ENCODE measurements at regions not wholly inside any gene's neighbourhood (a gene's known extent, or its start where the extent isn't known, plus 50 kb on each side); places are given as distances from the start of the nearest gene placed in this dataset.

DNA sequence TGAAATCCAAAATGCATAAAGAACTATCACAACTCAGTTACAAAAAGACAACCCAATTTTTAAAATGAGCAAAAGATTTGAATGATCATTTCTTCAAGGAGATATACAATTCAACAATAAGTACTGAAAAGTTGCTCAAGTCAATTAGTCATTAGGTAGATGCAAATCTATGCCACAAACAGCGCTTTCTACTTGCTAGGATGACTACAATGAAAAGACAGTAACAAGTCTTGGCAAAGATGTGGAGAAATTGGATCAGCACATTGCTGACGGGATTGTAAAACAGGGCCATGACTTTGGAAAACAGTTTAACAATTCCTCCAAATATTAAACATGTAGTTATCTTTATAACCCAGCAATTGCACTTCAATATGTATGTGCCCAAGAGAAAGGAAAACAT, 166.3 kb upstream of the MC4R start:
- Mint-ChIP-seq H3K4me1 (ENCODE audit: low read depth, unreplicated experiment) (no peaks in the 10 kb centered on the region), H3K36me3 (ENCODE audit: insufficient read depth, unreplicated experiment) (no peaks in the 10 kb centered on the region), H3K27me3 (ENCODE audit: insufficient read depth, unreplicated experiment) (peaks cover 5% of the 10 kb centered on the region), H3K27ac (ENCODE audit: unreplicated experiment) (no peak overlapping the region), H3K9me3 (ENCODE audit: unreplicated experiment) (no peaks in the 10 kb centered on the region), H3K4me3 (ENCODE audit: unreplicated experiment) (no peak overlapping the region)
- H3K4me1 ChIP-seq, result no peaks in the 10 kb centered on the region
- ChIA-PET POLR2A (no interaction called here), CTCF (no interaction called here)
- intact Hi-C loops (cut with micrococcal nuclease; ENCODE audit: unreplicated experiment), result no loop called here
- no peak for DNase-seq
- H3K4me3 ChIP-seq (ENCODE audit: low read depth, low read length), result no peak overlapping the region
- no peak for TF ChIP-seq CTCF (IDR thresholded peaks at IDR 0.05; ENCODE audit: insufficient read depth in 1 of 2, low read depth in 1 of 2, low read length in 1 of 2, severe bottlenecking in 1 of 2, unreplicated experiment in 1 of 2)
- no TSS peak for BruUV-seq (replicated peaks)
- H3K36me3 ChIP-seq (ENCODE audit: control insufficient read depth, insufficient read depth, low read length), result no peaks in the 10 kb centered on the region
- H3K27me3 ChIP-seq (replicated peaks; ENCODE audit: control insufficient read depth, insufficient read depth, low read length), result no peaks in the 10 kb centered on the region
- H3K9me3 ChIP-seq, result no peaks in the 10 kb centered on the region

GRCh38 chr18:60541661-60542060, 169.1 kb upstream of the MC4R start:
- Mint-ChIP-seq H3K36me3 (ENCODE audit: insufficient read depth, unreplicated experiment) (no peaks in the 10 kb centered on the region), H3K4me3 (ENCODE audit: unreplicated experiment) (no peak overlapping the region), H3K27me3 (ENCODE audit: insufficient read depth, unreplicated experiment) (peaks cover 5% of the 10 kb centered on the region), H3K9me3 (ENCODE audit: unreplicated experiment) (no peaks in the 10 kb centered on the region), H3K27ac (ENCODE audit: unreplicated experiment) (no peak overlapping the region), H3K4me1 (ENCODE audit: low read depth, unreplicated experiment) (no peaks in the 10 kb centered on the region)
- no peak overlapping the region for H3K4me3 ChIP-seq (ENCODE audit: low read depth, low read length)
- TF ChIP-seq CTCF (IDR thresholded peaks at IDR 0.05; ENCODE audit: insufficient read depth in 1 of 2, low read depth in 1 of 2, low read length in 1 of 2, severe bottlenecking in 1 of 2, unreplicated experiment in 1 of 2), result no peak
- ChIA-PET POLR2A (no interaction called here), CTCF (no interaction called here)
- H3K4me1 ChIP-seq, result no peaks in the 10 kb centered on the region
- no peaks in the 10 kb centered on the region for H3K9me3 ChIP-seq
- no TSS peak for BruUV-seq (replicated peaks)
- H3K27me3 ChIP-seq (replicated peaks; ENCODE audit: control insufficient read depth, insufficient read depth, low read length), result no peaks in the 10 kb centered on the region
- intact Hi-C loops (cut with micrococcal nuclease; ENCODE audit: unreplicated experiment), result no loop called here
- no peak for DNase-seq
- no peaks in the 10 kb centered on the region for H3K36me3 ChIP-seq (ENCODE audit: control insufficient read depth, insufficient read depth, low read length)

DNA sequence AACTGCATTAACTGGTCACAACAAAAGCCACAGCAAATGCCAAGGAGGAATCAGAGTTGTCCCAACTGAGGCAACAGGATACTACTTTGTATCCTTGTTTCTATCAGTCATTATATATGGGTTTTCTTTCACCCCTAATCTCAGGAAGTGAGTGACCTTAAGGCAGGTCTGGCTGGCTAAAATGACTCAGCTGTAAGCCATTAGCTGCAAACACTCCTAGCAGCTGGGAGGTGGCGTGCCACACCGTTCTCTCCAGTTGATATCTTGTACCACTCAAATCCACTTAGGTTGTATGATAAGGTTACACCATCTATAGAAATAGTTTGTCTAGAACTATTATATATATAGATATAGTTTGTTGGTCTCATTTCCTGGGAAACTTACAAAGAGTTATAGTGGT, 171.1 kb upstream of the MC4R start:
- no peaks in the 10 kb centered on the region for H3K9me3 Mint-ChIP-seq (ENCODE audit: unreplicated experiment)
- H3K27me3 Mint-ChIP-seq (ENCODE audit: insufficient read depth, unreplicated experiment), result peaks cover 3% of the 10 kb centered on the region
- no peaks in the 10 kb centered on the region for H3K27me3 ChIP-seq (replicated peaks; ENCODE audit: control insufficient read depth, insufficient read depth, low read length)
- no peaks in the 10 kb centered on the region for H3K36me3 Mint-ChIP-seq (ENCODE audit: insufficient read depth, unreplicated experiment)
- H3K4me1 Mint-ChIP-seq (ENCODE audit: low read depth, unreplicated experiment), result no peaks in the 10 kb centered on the region
- CTCF ChIA-PET, result no interaction called here
- BruUV-seq (replicated peaks), result no TSS peak
- H3K27ac Mint-ChIP-seq (ENCODE audit: unreplicated experiment), result no peak overlapping the region
- no peak for DNase-seq
- POLR2A ChIA-PET, result no interaction called here
- no peak for TF ChIP-seq CTCF (IDR thresholded peaks at IDR 0.05; ENCODE audit: insufficient read depth in 1 of 2, low read depth in 1 of 2, low read length in 1 of 2, severe bottlenecking in 1 of 2, unreplicated experiment in 1 of 2)
- no peaks in the 10 kb centered on the region for H3K36me3 ChIP-seq (ENCODE audit: control insufficient read depth, insufficient read depth, low read length)
- H3K9me3 ChIP-seq, result no peaks in the 10 kb centered on the region
- H3K4me3 Mint-ChIP-seq (ENCODE audit: unreplicated experiment), result no peak overlapping the region
- H3K4me3 ChIP-seq (ENCODE audit: low read depth, low read length), result no peak overlapping the region
- no peaks in the 10 kb centered on the region for H3K4me1 ChIP-seq
- intact Hi-C loops (cut with micrococcal nuclease; ENCODE audit: unreplicated experiment), result no loop called here

All from Caco-2 (cell line).